KMS-11 (cell line): ENCODE measurements at regions not wholly inside any gene's neighbourhood (a gene's known extent, or its start where the extent isn't known, plus 50 kb on each side); places are given as distances from the start of the nearest gene placed in this dataset.

Experiments used
- H2AFZ ChIP-seq: fragments of 200-600 bp; sonication (generic); 2 replicates; pipeline ENCODE4 v1.6.1; 2016; ENCODE audit warnings: antibody characterized with exemption, mixed run types, low read depth
- H3K27ac ChIP-seq: fragments of 200-600 bp; sonication (generic); 2 replicates; pipeline ENCODE4 v1.6.1; 2016; ENCODE audit warnings: mild to moderate bottlenecking, mixed run types
- H3K27me3 ChIP-seq: fragments of 200-600 bp; sonication (generic); 2 replicates; pipeline ENCODE4 v1.6.1; 2017; ENCODE audit warnings: mild to moderate bottlenecking, low read depth, mixed run types, moderate library complexity; ENCODE audit not compliant: insufficient read depth
- H3K36me3 ChIP-seq: fragments of 200-600 bp; sonication (generic); 2 replicates; pipeline ENCODE4 v1.6.1; 2017; ENCODE audit warnings: mild to moderate bottlenecking, mixed run types; ENCODE audit not compliant: insufficient read depth
- H3K4me1 ChIP-seq: fragments of 200-600 bp; sonication (generic); 2 replicates; pipeline ENCODE4 v1.6.1; 2016; ENCODE audit warnings: mild to moderate bottlenecking, low read depth, mixed run types; ENCODE audit not compliant: poor library complexity, severe bottlenecking
- H3K4me2 ChIP-seq: fragments of 200-600 bp; sonication (generic); 2 replicates; pipeline ENCODE4 v1.7.0; 2016; ENCODE audit warnings: mild to moderate bottlenecking, mixed run types
- H3K4me3 ChIP-seq: fragments of 200-600 bp; sonication (generic); IDR thresholded peaks from 2 replicates; pipeline ENCODE4 v1.6.1; 2017; ENCODE audit warnings: low read depth, low read length, mixed read lengths; ENCODE audit not compliant: insufficient read depth
- H3K79me2 ChIP-seq: fragments of 200-600 bp; sonication (generic); 2 replicates; pipeline ENCODE4 v1.6.1; 2016; ENCODE audit warnings: low read depth, mixed run types; ENCODE audit not compliant: insufficient read depth
- H3K9ac ChIP-seq: fragments of 200-600 bp; sonication (generic); 2 replicates; pipeline ENCODE4 v1.6.1; 2016; ENCODE audit warnings: mild to moderate bottlenecking, mixed run types
- H4K20me1 ChIP-seq: fragments of 200-600 bp; sonication (generic); 2 replicates; pipeline ENCODE4 v1.6.1; 2016; ENCODE audit warnings: mild to moderate bottlenecking, mixed run types; ENCODE audit not compliant: insufficient read depth
- TF ChIP-seq, protein P1 (sequence below): fragments of 200-600 bp; sonication (generic); conservative IDR thresholded peaks from 2 replicates; pipeline ENCODE4 v1.6.1; 2017; ENCODE audit warnings: low read depth, mild to moderate bottlenecking, antibody characterized with exemption, low read length, moderate library complexity, mixed read lengths

DNA sequence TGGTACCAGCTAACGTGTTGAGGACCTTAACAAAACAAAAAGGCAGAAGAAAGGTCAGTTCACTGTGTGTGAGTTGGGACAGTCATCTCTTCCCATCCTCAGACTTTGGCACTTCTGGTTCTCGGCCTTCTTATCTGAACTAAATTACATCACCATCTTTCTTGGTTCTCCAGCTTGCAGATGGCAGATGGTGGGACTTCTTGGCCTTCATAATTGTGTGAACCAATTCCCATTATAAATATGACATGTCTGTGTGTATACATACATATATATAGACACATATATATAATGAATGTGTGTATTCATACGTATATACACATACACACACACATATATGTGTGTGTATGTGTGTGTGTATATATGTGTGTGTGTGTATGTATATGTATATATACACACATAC lies 301.2 kb upstream of the TRIB2 start:
- no peaks in the 10 kb centered on the region for H3K79me2 ChIP-seq
- H3K4me1 ChIP-seq = peaks cover 22% of the 10 kb centered on the region
- no peak overlapping the region for H3K4me2 ChIP-seq
- H3K4me3 ChIP-seq = no peak overlapping the region
- H3K36me3 ChIP-seq = no peaks in the 10 kb centered on the region
- H4K20me1 ChIP-seq = no peaks in the 10 kb centered on the region
- H3K9ac ChIP-seq = no peak overlapping the region
- no peak overlapping the region for H3K27ac ChIP-seq
- TF ChIP-seq, protein P1, sequence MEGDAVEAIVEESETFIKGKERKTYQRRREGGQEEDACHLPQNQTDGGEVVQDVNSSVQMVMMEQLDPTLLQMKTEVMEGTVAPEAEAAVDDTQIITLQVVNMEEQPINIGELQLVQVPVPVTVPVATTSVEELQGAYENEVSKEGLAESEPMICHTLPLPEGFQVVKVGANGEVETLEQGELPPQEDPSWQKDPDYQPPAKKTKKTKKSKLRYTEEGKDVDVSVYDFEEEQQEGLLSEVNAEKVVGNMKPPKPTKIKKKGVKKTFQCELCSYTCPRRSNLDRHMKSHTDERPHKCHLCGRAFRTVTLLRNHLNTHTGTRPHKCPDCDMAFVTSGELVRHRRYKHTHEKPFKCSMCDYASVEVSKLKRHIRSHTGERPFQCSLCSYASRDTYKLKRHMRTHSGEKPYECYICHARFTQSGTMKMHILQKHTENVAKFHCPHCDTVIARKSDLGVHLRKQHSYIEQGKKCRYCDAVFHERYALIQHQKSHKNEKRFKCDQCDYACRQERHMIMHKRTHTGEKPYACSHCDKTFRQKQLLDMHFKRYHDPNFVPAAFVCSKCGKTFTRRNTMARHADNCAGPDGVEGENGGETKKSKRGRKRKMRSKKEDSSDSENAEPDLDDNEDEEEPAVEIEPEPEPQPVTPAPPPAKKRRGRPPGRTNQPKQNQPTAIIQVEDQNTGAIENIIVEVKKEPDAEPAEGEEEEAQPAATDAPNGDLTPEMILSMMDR = no peak
- no peaks in the 10 kb centered on the region for H3K27me3 ChIP-seq
- H2AFZ ChIP-seq = no peak overlapping the region

GRCh38 chr2:12416600-12416999 lies 300.1 kb upstream of the TRIB2 start:
- H3K36me3 ChIP-seq = no peaks in the 10 kb centered on the region
- H3K27ac ChIP-seq = no peak overlapping the region
- peaks cover 21% of the 10 kb centered on the region for H3K4me1 ChIP-seq
- H3K9ac ChIP-seq = no peak overlapping the region
- no peaks in the 10 kb centered on the region for H3K27me3 ChIP-seq
- no peaks in the 10 kb centered on the region for H3K79me2 ChIP-seq
- H4K20me1 ChIP-seq = no peaks in the 10 kb centered on the region
- TF ChIP-seq, protein P1 = 0 out of 2 replicates have a peak, but pooled peaks have one; percentile 13
- no peak overlapping the region for H2AFZ ChIP-seq
- no peak overlapping the region for H3K4me3 ChIP-seq
- no peak overlapping the region for H3K4me2 ChIP-seq

DNA sequence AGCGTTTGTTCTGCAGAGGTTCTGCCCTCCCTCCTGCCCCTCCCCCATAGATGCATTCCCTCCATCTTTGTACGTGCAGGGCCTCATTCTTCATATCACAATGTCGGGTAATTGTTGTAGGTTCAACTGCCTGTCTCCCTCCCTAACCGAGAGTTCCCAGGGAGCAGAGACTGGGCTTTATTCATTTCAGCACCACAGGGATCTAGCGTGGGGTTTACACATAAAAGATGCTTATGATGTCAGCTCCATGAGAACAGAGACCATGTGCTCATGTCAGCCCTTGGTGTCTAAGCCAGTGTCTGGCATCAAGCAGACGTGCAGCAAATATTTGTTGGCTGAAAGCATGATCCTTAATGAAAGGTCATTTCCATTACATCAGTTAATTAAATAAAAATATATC lies 298.9 kb upstream of the TRIB2 start:
- no peaks in the 10 kb centered on the region for H3K36me3 ChIP-seq
- H4K20me1 ChIP-seq = no peaks in the 10 kb centered on the region
- H3K27ac ChIP-seq = no peak overlapping the region
- H3K4me3 ChIP-seq = no peak overlapping the region
- no peak overlapping the region for H3K4me2 ChIP-seq
- TF ChIP-seq, protein P1 = no peak
- H3K9ac ChIP-seq = no peak overlapping the region
- no peaks in the 10 kb centered on the region for H3K27me3 ChIP-seq
- no peak overlapping the region for H2AFZ ChIP-seq
- H3K4me1 ChIP-seq = peaks cover 9% of the 10 kb centered on the region
- no peaks in the 10 kb centered on the region for H3K79me2 ChIP-seq

DNA sequence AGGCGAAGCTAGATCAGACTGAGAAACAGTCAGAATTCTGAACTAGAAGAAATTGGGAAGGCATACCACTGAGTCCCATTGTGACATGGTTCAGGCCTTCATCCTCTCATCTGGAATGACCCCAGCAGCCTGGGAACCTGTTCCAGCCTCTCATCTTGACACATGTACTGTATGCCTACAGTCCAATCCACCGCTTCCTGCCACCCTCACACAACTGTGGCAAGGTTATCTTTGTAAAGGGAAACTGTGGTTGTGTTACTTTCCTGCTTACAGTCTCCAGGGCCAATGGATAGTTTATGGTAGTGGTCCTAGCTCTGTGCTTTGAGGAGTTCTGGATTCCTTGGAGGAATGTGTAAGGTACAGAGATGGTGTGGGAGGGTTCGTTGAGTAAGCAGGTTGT lies 296.9 kb upstream of the TRIB2 start:
- no peak overlapping the region for H3K4me3 ChIP-seq
- H4K20me1 ChIP-seq = no peaks in the 10 kb centered on the region
- no peak overlapping the region for H3K27ac ChIP-seq
- no peaks in the 10 kb centered on the region for H3K27me3 ChIP-seq
- no peaks in the 10 kb centered on the region for H3K79me2 ChIP-seq
- no peak overlapping the region for H2AFZ ChIP-seq
- no peaks in the 10 kb centered on the region for H3K36me3 ChIP-seq
- no peak overlapping the region for H3K4me2 ChIP-seq
- H3K4me1 ChIP-seq = no peaks in the 10 kb centered on the region
- TF ChIP-seq, protein P1 = no peak
- H3K9ac ChIP-seq = no peak overlapping the region
